Neuronal stem cell (in vitro differentiated cells): ENCODE measurements at regions not wholly inside any gene's neighbourhood (a gene's known extent, or its start where the extent isn't known, plus 50 kb on each side); places are given as distances from the start of the nearest gene placed in this dataset.

Experiments used
- DNase-seq: peaks from one replicate; pipeline ENCODE4 v3.0.0-alpha.2; 2013; ENCODE audit warnings: low spot score
- H2AFZ ChIP-seq: one replicate; pipeline ENCODE4 v1.6.1; 2013; ENCODE audit warnings: mild to moderate bottlenecking, low read length, inconsistent platforms
- H2AK5ac ChIP-seq: 2 replicates; pipeline ENCODE4 v1.6.1; 2013; ENCODE audit warnings: low read depth, mild to moderate bottlenecking, inconsistent platforms, low read length, moderate library complexity, mixed read lengths
- H2BK120ac ChIP-seq: 2 replicates; pipeline ENCODE4 v1.6.1; 2013; ENCODE audit warnings: low read depth, mild to moderate bottlenecking, inconsistent platforms, low read length, moderate library complexity, mixed read lengths
- H2BK12ac ChIP-seq: one replicate; pipeline ENCODE4 v1.6.1; 2013; ENCODE audit warnings: low read length, inconsistent platforms
- H2BK15ac ChIP-seq: 2 replicates; pipeline ENCODE4 v1.6.1; 2013; ENCODE audit warnings: mild to moderate bottlenecking, low read length, inconsistent platforms, mixed read lengths
- H2BK5ac ChIP-seq: one replicate; pipeline ENCODE4 v1.6.1; 2013; ENCODE audit warnings: inconsistent platforms, mild to moderate bottlenecking, low read length, moderate library complexity
- H3K14ac ChIP-seq: one replicate; pipeline ENCODE4 v1.6.1; 2013; ENCODE audit warnings: low read length, inconsistent platforms
- H3K18ac ChIP-seq: 2 replicates; pipeline ENCODE4 v1.6.1; 2013; ENCODE audit warnings: low read length, inconsistent platforms
- H3K23ac ChIP-seq: 2 replicates; pipeline ENCODE4 v1.6.1; 2013; ENCODE audit warnings: low read depth, mild to moderate bottlenecking, mixed read lengths, low read length, inconsistent platforms; ENCODE audit not compliant: poor library complexity
- H3K27ac ChIP-seq: replicated peaks from 3 replicates; pipeline ENCODE4 v1.5.1; 2013; ENCODE audit warnings: low read length, inconsistent platforms
- H3K27me3 ChIP-seq, 3 experiments: 2 replicates each; pipeline ENCODE4 v1.6.1; 2013; ENCODE audit warnings: low read length in 3 of 3, mild to moderate bottlenecking in 2 of 3, inconsistent platforms in 1 of 3, low read depth in 1 of 3, mixed read lengths in 1 of 3, moderate library complexity in 1 of 3; ENCODE audit not compliant: control insufficient read depth in 3 of 3, insufficient read depth in 3 of 3
- H3K36me3 ChIP-seq, 2 donors: replicated peaks in 1 of 2; 2 replicates each; pipeline ENCODE4 v1.6.1; 2013; ENCODE audit warnings: low read length in 2 of 2; ENCODE audit not compliant: control insufficient read depth in 2 of 2, insufficient read depth in 2 of 2
- H3K4ac ChIP-seq: 2 replicates; pipeline ENCODE4 v1.6.1; 2013; ENCODE audit warnings: inconsistent platforms, mild to moderate bottlenecking, low read length, moderate library complexity
- H3K4me1 ChIP-seq, 2 donors: 1 replicate in 1 of 2; 2 replicates in 1 of 2; pipeline ENCODE4 v1.6.1; 2013; ENCODE audit warnings: low read length in 2 of 2, low read depth in 1 of 2; ENCODE audit not compliant: control insufficient read depth in 2 of 2, insufficient read depth in 1 of 2
- H3K4me2 ChIP-seq: one replicate; pipeline ENCODE4 v1.6.1; 2013; ENCODE audit warnings: mild to moderate bottlenecking, low read length, inconsistent platforms; ENCODE audit not compliant: insufficient read depth, poor library complexity, severe bottlenecking
- H3K4me3 ChIP-seq, 2 donors: 2 replicates each; pipeline ENCODE4 v1.5.1; 2013; ENCODE audit warnings: low read length in 2 of 2, mild to moderate bottlenecking in 2 of 2, inconsistent platforms in 1 of 2, moderate library complexity in 1 of 2
- H3K79me1 ChIP-seq: one replicate; pipeline ENCODE4 v1.6.1; 2013; ENCODE audit warnings: low read depth, mild to moderate bottlenecking, inconsistent platforms, low read length, moderate library complexity
- H3K9ac ChIP-seq: one replicate; pipeline ENCODE4 v1.6.1; 2013; ENCODE audit warnings: mild to moderate bottlenecking, low read depth, low read length, inconsistent platforms; ENCODE audit not compliant: poor library complexity
- H3K9me3 ChIP-seq, 2 donors: replicated peaks in 1 of 2; 2 replicates each; pipeline versions ENCODE3 to v1.6.1; 2013; ENCODE audit warnings: low read length in 2 of 2, mild to moderate bottlenecking in 2 of 2, inconsistent platforms in 1 of 2, low read depth in 1 of 2, mixed read lengths in 1 of 2, moderate library complexity in 1 of 2; ENCODE audit not compliant: control insufficient read depth in 2 of 2, insufficient read depth in 1 of 2
- H4K8ac ChIP-seq: one replicate; pipeline ENCODE4 v1.6.1; 2013; ENCODE audit warnings: low read depth, mild to moderate bottlenecking, inconsistent platforms, low read length, moderate library complexity
- H4K91ac ChIP-seq: one replicate; pipeline ENCODE4 v1.6.1; 2013; ENCODE audit warnings: low read length, low read depth, mild to moderate bottlenecking, inconsistent platforms; ENCODE audit not compliant: poor library complexity
- WGBS, 2 donors: extraction: QIAGEN DNeasy Blood & Tissue Kit; methylation state at CpG; one replicate each; pipeline ENCODE4 v1.1.7; 2013; ENCODE audit warnings: missing lambda C conversion rate in 2 of 2, mixed read lengths in 1 of 2; ENCODE audit not compliant: insufficient read length in 2 of 2, insufficient replicate concordance in 1 of 2; ENCODE audit errors: extremely low coverage in 2 of 2; 5-methylcytosine and 5-hydroxymethylcytosine counted together

- no peak overlapping the region for H3K4ac ChIP-seq
- no peak overlapping the region for H3K4me2 ChIP-seq
- no peaks in the 10 kb centered on the region for H3K36me3 ChIP-seq
- H2BK5ac ChIP-seq, result no peak overlapping the region
- WGBS, 2 donors, result no CpG with 5 or more reads among the region's 2 CpGs
- no peak overlapping the region for H4K91ac ChIP-seq
- H3K18ac ChIP-seq, result no peak overlapping the region
- no peak overlapping the region for H4K8ac ChIP-seq
- H2AK5ac ChIP-seq, result no peak overlapping the region
- no peak overlapping the region for H2AFZ ChIP-seq
- no peak overlapping the region for H3K23ac ChIP-seq
- H3K27ac ChIP-seq, result no peak overlapping the region
- no peak overlapping the region for H2BK12ac ChIP-seq
- H3K9ac ChIP-seq, result no peak overlapping the region
- no peak overlapping the region for H3K14ac ChIP-seq
- H3K9me3 ChIP-seq, result no peaks in the 10 kb centered on the region
- peaks cover 0 to 8% of the 10 kb centered on the region in 2 donors for H3K4me1 ChIP-seq
- no peaks in the 10 kb centered on the region for H3K27me3 ChIP-seq
- H2BK120ac ChIP-seq, result no peak overlapping the region
- no peak overlapping the region for H3K4me3 ChIP-seq
- no peak for DNase-seq
- no peak overlapping the region for H2BK15ac ChIP-seq
- H3K79me1 ChIP-seq, result no peaks in the 10 kb centered on the region
These were observed 881.3 kb upstream of the NR2F2 start for GRCh38 chr15:95449230-95449628.

- no peak overlapping the region for H2BK5ac ChIP-seq
- H3K23ac ChIP-seq, result no peak overlapping the region
- H2BK120ac ChIP-seq, result no peak overlapping the region
- no peaks in the 10 kb centered on the region for H3K36me3 ChIP-seq
- no peak overlapping the region for H2BK12ac ChIP-seq
- no peak overlapping the region for H3K4me3 ChIP-seq
- no peaks in the 10 kb centered on the region for H3K9me3 ChIP-seq
- no peak overlapping the region for H4K91ac ChIP-seq
- H3K27ac ChIP-seq, result no peak overlapping the region
- WGBS, 2 donors, result no CpG with 5 or more reads among the region's 1 CpG
- no peak overlapping the region for H3K9ac ChIP-seq
- H4K8ac ChIP-seq, result no peak overlapping the region
- H3K4me1 ChIP-seq, result peaks cover 0 to 8% of the 10 kb centered on the region in 2 donors
- H3K4ac ChIP-seq, result no peak overlapping the region
- H3K79me1 ChIP-seq, result no peaks in the 10 kb centered on the region
- H3K27me3 ChIP-seq, result no peaks in the 10 kb centered on the region
- DNase-seq, result no peak
- H3K14ac ChIP-seq, result no peak overlapping the region
- no peak overlapping the region for H3K18ac ChIP-seq
- H2BK15ac ChIP-seq, result no peak overlapping the region
- no peak overlapping the region for H3K4me2 ChIP-seq
- no peak overlapping the region for H2AK5ac ChIP-seq
- H2AFZ ChIP-seq, result no peak overlapping the region
These were observed 880.1 kb upstream of the NR2F2 start for GRCh38 chr15:95450413-95450812.

GRCh38 chr15:95451938-95452337 lies 878.6 kb upstream of the NR2F2 start:
- Histone ChIP-seq H2BK12ac (no peak overlapping the region), H3K27ac (no peak overlapping the region), H3K36me3 (no peaks in the 10 kb centered on the region), H3K9me3 (no peaks in the 10 kb centered on the region), H2BK5ac (no peak overlapping the region), H3K18ac (no peak overlapping the region), H2AFZ (peak overlapping the region; percentile 45), H3K23ac (no peak overlapping the region), H3K4ac (no peak overlapping the region), H3K79me1 (no peaks in the 10 kb centered on the region), H4K91ac (no peak overlapping the region), H2AK5ac (no peak overlapping the region), H2BK15ac (no peak overlapping the region), H3K4me3 (no peak overlapping the region), H2BK120ac (no peak overlapping the region), H3K4me2 (no peak overlapping the region), H3K27me3 (no peaks in the 10 kb centered on the region), H3K4me1 (peaks cover 1 to 12% of the 10 kb centered on the region in 2 donors), H3K9ac (no peak overlapping the region), H3K14ac (no peak overlapping the region), H4K8ac (no peak overlapping the region)
- DNase-seq, result no peak
- WGBS, 2 donors, result no CpG with 5 or more reads among the region's 1 CpG

GRCh38 chr15:95454403-95455262 lies 875.9 kb upstream of the NR2F2 start:
- no peak overlapping the region for H2BK5ac ChIP-seq
- no peak overlapping the region for H2BK120ac ChIP-seq
- no peak overlapping the region for H3K14ac ChIP-seq
- no peak overlapping the region for H2BK12ac ChIP-seq
- peaks cover 1 to 7% of the 10 kb centered on the region in 2 donors for H3K4me1 ChIP-seq
- no peaks in the 10 kb centered on the region for H3K36me3 ChIP-seq
- H3K9me3 ChIP-seq, result no peaks in the 10 kb centered on the region
- no peaks in the 10 kb centered on the region for H3K27me3 ChIP-seq
- H4K8ac ChIP-seq, result no peak overlapping the region
- WGBS, 2 donors, result no CpG with 5 or more reads among the region's 10 CpGs
- no peak overlapping the region for H2BK15ac ChIP-seq
- no peak overlapping the region for H4K91ac ChIP-seq
- H3K18ac ChIP-seq, result no peak overlapping the region
- no peak overlapping the region for H3K9ac ChIP-seq
- peak overlapping the region; percentile 52 for H2AFZ ChIP-seq
- no peak overlapping the region for H3K4ac ChIP-seq
- no peak overlapping the region for H3K4me3 ChIP-seq
- no peak overlapping the region for H3K4me2 ChIP-seq
- no peak for DNase-seq
- H3K23ac ChIP-seq, result no peak overlapping the region
- no peak overlapping the region for H2AK5ac ChIP-seq
- H3K27ac ChIP-seq, result no peak overlapping the region
- H3K79me1 ChIP-seq, result no peaks in the 10 kb centered on the region
